ENCODE measurements at regions not wholly inside any gene's neighbourhood (a gene's known extent, or its start where the extent isn't known, plus 50 kb on each side); places are given as distances from the start of the nearest gene placed in this dataset.

DNA sequence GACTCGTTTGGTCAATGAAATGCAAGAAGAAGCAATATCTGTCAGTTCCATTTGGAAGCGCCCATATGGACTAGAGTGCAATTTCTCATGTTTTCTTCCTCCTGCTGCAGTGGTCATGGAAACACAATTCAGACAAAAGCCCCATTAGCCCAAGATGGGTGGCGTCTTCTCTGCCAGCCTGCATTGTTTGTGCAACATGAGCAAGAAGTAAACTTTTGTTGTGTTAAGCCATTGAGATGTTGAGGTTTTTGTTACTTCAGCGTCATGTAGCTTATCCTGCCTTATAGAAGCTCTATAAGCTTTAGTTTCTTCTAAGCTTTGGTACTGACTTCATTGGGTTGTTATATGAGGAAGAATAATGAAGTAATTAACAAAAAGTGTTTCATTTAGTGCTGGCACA, 137.4 kb downstream of the NPIPB5 start:
- Histone ChIP-seq H3K4ac (ENCODE audit: low read depth, low read length) (no peak overlapping the region), H2BK5ac (ENCODE audit: insufficient read length, low read length) (no peak overlapping the region), H4K5ac (ENCODE audit: insufficient read length, low read depth, low read length) (no peak overlapping the region), H3K23ac (ENCODE audit: insufficient read length, low read depth, low read length) (no peak overlapping the region), H2AK5ac (ENCODE audit: insufficient read length, low read length) (no peak overlapping the region), H3K14ac (ENCODE audit: insufficient read depth, low read length) (no peak overlapping the region), H3K79me2 (ENCODE audit: insufficient read depth, low read length) (no peaks in the 10 kb centered on the region), H2AFZ (ENCODE audit: low read length) (no peak overlapping the region), H4K8ac (replicated peaks; ENCODE audit: insufficient read length, low read depth, low read length) (no peak overlapping the region), H2BK20ac (ENCODE audit: low read depth, low read length, poor library complexity, severe bottlenecking) (no peak overlapping the region), H2BK12ac (ENCODE audit: insufficient read length, low read depth, low read length) (no peak overlapping the region), H3K27ac (ENCODE audit: insufficient read length, low read depth, low read length) (no peak overlapping the region), H3K4me2 (ENCODE audit: insufficient read depth, insufficient read length, low read length) (no peak overlapping the region), H3K9ac (ENCODE audit: extremely low read depth, insufficient read length, low read length) (no peak overlapping the region), H3K56ac (ENCODE audit: insufficient read length, low read depth, low read length) (no peak overlapping the region), H4K20me1 (ENCODE audit: control insufficient read depth, insufficient read depth, insufficient read length) (no peaks in the 10 kb centered on the region), H3K23me2 (ENCODE audit: insufficient read length, low read depth, low read length, poor library complexity, severe bottlenecking) (no peaks in the 10 kb centered on the region), H3K79me1 (ENCODE audit: insufficient read depth, low read depth, low read length, poor library complexity, severe bottlenecking) (no peaks in the 10 kb centered on the region), H3T11ph (ENCODE audit: low read length) (no peak overlapping the region), H2BK120ac (ENCODE audit: low read depth, low read length, poor library complexity, severe bottlenecking) (no peak overlapping the region), H2BK15ac (ENCODE audit: low read depth, low read length) (no peak overlapping the region), H3K27me3 (ENCODE audit: insufficient read depth, low read length) (no peaks in the 10 kb centered on the region), H3K18ac (ENCODE audit: insufficient read length, low read depth, low read length) (no peak overlapping the region), H3K4me1 (ENCODE audit: insufficient read depth, low read length) (no peaks in the 10 kb centered on the region), H4K91ac (ENCODE audit: insufficient read length, low read depth, low read length) (no peak overlapping the region), H3K9me3 (ENCODE audit: control insufficient read depth, low read depth, low read length) (no peaks in the 10 kb centered on the region)
- Mint-ChIP-seq H3K36me3 (ENCODE audit: insufficient read depth in 1 of 3, low read depth in 3 of 3) (no peaks in the 10 kb centered on the region), H3K27ac (no peak overlapping the region), H3K27me3 (ENCODE audit: low read depth) (no peaks in the 10 kb centered on the region), H3K4me3 (no peak overlapping the region), H3K9me3 (no peaks in the 10 kb centered on the region), H3K4me1 (no peaks in the 10 kb centered on the region)
- peak; percentile 17 for DNase-seq
- no peak for TF ChIP-seq CTCF (conservative IDR thresholded peaks at IDR 0.05)
- WGBS (ENCODE audit: extremely low coverage, insufficient read length, low lambda C conversion rate) = no CpG with 5 or more reads among the region's 4 CpGs
